ENCODE measurements at regions not wholly inside any gene's neighbourhood (a gene's known extent, or its start where the extent isn't known, plus 50 kb on each side); places are given as distances from the start of the nearest gene placed in this dataset.

DNA sequence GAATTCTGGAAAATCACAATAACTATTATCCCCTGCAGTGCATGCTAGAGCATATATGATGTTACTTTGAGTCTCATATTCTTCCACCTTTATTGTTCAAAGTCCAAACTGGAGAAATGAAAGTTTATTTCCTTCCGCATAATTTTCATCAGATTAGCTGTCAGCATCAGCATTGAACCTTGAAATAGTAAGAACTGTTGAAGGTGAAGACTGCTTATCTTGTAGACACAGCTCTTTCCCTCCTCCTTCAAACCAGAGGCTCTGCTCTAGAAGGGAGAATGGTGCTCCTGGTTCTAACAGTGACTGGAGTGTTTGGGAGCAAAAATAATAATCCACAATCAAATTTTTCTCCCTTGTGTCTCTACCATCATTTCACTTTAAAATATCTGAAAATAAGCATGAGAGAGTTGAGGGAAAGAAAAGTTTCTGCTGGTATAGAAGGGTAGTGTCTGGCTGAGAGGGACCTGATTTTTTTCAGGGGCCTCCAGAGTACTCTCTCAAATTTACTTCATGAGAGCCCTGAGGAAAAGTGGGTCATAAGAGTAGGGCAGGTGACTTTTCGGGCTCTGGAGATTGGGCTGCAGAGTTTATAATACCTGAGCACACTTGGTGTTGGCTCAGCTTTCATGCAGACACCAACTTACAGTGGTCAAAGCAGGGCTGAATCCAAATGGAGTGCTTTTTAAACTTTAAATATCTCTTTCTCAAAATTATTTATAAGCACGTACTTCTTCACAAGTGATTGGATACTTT is 170.4 kb downstream of the ZDHHC21 start:
- no peak for DNase-seq (ENCODE audit: low read depth in 4 of 4, low spot score in 3 of 4)

GRCh38 chr9:14520341-14520740 is 172.9 kb downstream of the ZDHHC21 start:
- no peak for DNase-seq (ENCODE audit: low read depth in 4 of 4, low spot score in 3 of 4)

DNA sequence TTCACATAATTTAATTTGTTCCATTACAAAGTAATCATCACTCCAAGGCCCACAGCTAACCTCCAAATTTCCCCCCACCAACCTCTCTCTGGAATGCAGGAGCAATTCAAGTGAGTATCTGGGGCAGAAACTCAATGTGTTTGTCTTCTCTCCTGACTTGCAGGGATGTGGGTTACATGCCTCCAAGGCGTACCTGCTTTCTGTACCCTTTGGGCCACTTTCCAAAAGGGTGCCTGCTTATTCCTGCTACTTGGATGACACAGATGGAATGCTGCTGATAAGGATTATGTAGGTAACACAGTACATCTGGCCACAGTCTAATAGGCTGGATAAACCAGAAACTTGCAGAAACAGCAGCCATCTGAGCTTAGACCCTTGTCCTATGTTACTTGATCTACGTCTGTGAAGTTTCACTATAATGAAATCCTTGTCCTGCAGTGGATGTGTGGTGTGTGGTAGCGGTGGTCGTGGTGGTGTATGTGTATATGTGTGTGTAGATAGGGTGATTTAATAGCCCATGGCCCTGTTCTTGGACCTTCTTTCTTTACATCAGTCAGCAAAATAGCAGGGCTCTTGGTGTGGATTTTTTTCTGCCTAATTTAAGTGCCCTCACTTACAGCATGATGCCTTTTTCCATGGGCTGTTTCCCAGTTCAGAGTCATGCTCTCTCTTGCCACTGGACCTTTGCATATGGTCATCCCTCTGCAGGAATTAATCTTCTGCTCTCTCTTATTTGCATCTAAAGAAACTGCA is 175.9 kb downstream of the ZDHHC21 start:
- no peak for DNase-seq (ENCODE audit: low read depth in 4 of 4, low spot score in 3 of 4)

GRCh38 chr9:14516656-14517055 is 176.6 kb downstream of the ZDHHC21 start:
- DNase-seq (ENCODE audit: low read depth in 4 of 4, low spot score in 3 of 4) = no peak

GRCh38 chr9:14515571-14516198 is 177.5 kb downstream of the ZDHHC21 start:
- DNase-seq (ENCODE audit: low read depth in 4 of 4, low spot score in 3 of 4) = no peak

- DNase-seq (ENCODE audit: low read depth in 4 of 4, low spot score in 3 of 4) = no peak
Measured at GRCh38 chr9:14515049-14515448, 178.2 kb downstream of the ZDHHC21 start.

DNA sequence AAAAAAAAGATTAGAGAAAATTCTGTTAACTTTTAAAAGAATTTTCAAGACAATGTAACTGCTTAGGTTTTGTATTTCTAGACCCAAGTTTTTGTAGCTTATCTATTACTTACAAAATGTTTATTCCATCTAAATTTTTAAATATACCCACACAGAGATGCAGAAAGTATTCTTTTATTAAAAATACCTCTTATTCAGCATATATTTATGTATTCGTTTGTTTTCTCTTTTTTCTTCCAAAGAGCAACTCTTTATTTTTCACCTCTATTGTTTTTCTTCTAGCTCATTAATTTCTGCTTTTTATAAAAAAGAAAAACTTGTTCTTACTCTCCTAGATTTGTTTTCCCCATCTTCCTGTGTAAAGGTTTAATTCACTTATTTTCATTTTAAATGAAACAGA is 180.3 kb downstream of the ZDHHC21 start:
- no peak for DNase-seq (ENCODE audit: low read depth in 4 of 4, low spot score in 3 of 4)

DNA sequence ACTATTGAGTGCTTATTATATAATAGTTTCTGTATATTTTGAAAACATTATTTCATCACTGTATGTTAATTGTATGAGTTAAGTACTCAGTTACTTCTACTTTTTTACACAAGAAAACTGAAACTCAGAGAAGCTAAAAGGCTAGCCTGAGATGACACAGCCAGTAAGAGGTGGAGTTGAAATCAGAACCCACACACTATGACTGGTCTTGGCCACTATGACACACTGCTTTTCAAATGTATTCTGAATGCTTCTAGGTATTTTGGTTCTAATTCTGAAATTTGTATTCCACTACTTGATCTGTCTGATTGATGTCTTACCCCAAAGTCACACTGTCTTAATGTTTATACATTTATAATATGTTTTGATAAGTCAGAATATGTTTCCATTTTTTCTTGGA is 181.8 kb downstream of the ZDHHC21 start:
- DNase-seq (ENCODE audit: low read depth in 4 of 4, low spot score in 3 of 4) = no peak

DNA sequence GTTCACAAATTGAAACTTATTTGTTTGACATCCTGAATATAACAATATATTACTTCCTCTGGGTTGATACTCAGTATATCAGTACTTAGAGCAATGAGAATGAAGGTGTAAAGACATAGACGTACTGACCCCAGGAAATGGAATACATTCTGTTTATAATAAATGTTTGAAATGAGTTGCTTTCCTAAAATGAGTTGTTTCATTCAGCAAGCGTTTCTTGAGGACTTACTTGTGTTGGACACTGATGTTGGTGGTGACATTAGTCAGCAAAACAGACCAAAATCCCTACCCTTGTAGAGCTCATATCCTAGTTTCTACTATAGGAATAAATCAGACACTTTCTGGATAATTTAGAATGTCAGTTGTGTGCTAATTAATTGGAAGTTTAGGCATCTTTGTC is 184.3 kb downstream of the ZDHHC21 start:
- no peak for DNase-seq (ENCODE audit: low read depth in 4 of 4, low spot score in 3 of 4)

GRCh38 chr9:14501366-14501765 is 187.4 kb upstream of the NFIB start:
- no peak for DNase-seq (ENCODE audit: low read depth in 4 of 4, low spot score in 3 of 4)

DNA sequence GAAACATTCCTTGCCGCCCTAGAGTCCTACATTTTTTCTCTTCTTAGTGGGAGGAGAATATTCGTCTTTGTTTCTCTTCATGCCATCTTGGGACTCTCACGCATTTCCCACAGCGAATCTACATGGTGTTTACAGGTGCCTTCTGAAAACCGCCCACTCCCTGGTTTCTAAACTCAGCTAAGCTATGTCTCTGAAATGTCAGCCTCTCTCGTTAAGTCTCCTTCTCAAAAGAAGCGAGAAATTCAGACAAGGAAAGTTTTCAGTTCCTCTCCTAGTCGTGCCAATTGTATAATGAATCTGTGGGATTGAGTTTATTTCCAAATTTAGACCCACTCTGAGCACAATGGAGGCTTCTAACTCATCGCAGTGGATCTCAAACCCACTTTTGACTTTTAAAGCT is 186.8 kb upstream of the NFIB start:
- DNase-seq (ENCODE audit: low read depth in 4 of 4, low spot score in 3 of 4) = no peak

GRCh38 chr9:14499976-14500375 is 186.0 kb upstream of the NFIB start:
- DNase-seq (ENCODE audit: low read depth in 4 of 4, low spot score in 3 of 4) = no peak

- DNase-seq (ENCODE audit: low read depth in 4 of 4, low spot score in 3 of 4) = no peak
Measured at GRCh38 chr9:14498824-14499223, 184.9 kb upstream of the NFIB start.

GRCh38 chr9:14497476-14497875 is 183.5 kb upstream of the NFIB start:
- DNase-seq (ENCODE audit: low read depth in 4 of 4, low spot score in 3 of 4) = no peak

DNA sequence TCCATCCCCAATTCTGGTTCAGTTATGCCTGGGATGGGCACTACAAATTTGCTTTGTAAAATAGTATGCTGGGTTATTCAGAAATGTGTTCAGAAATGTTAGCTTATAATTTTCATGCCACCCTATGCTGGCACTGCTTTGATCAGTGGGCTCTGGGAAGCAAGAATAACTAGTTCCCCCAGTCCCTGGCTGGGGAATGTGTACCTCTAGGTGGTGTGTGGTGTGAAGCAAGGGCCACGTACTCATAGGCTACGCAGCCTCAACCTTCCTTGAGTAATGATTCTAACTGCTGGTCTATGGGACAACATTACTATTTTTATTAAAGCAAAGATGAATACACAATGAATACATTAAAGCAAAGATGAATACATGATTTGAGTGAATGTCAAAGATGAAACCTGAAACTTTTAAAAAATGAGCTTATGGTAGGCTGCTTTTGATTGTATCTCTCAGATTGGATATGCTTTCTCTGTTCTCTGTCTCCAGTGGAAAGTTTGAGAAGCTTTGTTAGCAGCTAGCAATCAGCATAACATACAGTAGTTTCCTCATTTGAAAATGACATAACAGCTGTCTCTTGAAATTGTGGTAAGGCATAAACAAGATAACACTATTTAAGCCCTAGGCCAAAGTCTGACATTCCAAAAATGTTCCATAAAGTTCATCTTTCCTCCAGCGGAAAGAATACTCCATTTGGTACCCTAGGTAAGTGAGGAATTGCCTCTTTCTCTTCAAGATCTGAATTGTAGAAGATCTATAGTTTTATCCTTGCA is 174.7 kb upstream of the NFIB start:
- DNase-seq (ENCODE audit: low read depth in 4 of 4, low spot score in 3 of 4) = no peak

GRCh38 chr9:14487547-14488185 is 173.7 kb upstream of the NFIB start:
- DNase-seq (ENCODE audit: low read depth in 4 of 4, low spot score in 3 of 4) = no peak

DNA sequence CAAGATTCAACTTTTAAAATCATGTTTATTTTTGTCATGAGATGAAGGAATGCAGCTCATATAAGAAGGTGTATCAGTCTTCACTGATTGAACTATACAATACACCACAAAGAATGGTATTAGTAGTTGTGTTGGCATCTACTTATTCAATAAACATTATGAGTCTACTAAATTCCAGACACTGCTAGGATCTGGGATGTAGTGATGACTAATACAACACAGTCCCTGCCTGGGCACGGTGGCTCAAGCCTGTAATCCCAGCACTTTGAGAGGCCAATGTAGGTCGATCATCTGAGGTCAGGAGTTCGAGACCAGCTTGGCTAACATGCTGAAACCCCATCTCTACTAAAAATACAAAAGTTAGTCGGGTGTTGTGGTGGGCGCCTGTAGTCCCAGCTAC is 171.4 kb upstream of the NFIB start:
- DNase-seq (ENCODE audit: low read depth in 4 of 4, low spot score in 3 of 4) = no peak

GRCh38 chr9:14482856-14483255 is 168.9 kb upstream of the NFIB start:
- no peak for DNase-seq (ENCODE audit: low read depth in 4 of 4, low spot score in 3 of 4)

- DNase-seq (ENCODE audit: low read depth in 4 of 4, low spot score in 3 of 4) = no peak
Measured at GRCh38 chr9:14480526-14480925, 166.6 kb upstream of the NFIB start.

- no peak for DNase-seq (ENCODE audit: low read depth in 4 of 4, low spot score in 3 of 4)
Measured at GRCh38 chr9:14479163-14479560, 165.2 kb upstream of the NFIB start.
